Neural cell (in vitro differentiated cells): ENCODE measurements at regions not wholly inside any gene's neighbourhood (a gene's known extent, or its start where the extent isn't known, plus 50 kb on each side); places are given as distances from the start of the nearest gene placed in this dataset.

Source experiments
- H2AFZ ChIP-seq: fragments of 200-600, 300-800 bp; sonication (generic), shearing (Covaris generic); 2 replicates; pipeline ENCODE4 v1.6.0; 2014; ENCODE audit warnings: low read depth, mild to moderate bottlenecking, antibody characterized with exemption, low read length, moderate library complexity
- H3F3A ChIP-seq: fragments of 200-600 bp; shearing (Covaris generic); 2 replicates; pipeline ENCODE4 v1.6.1; 2016; ENCODE audit warnings: mild to moderate bottlenecking, moderate library complexity, mixed read lengths, antibody characterized with exemption, low read length; ENCODE audit not compliant: insufficient read depth, poor library complexity, severe bottlenecking
- H3K27ac ChIP-seq: fragments of 200-600, 300-800 bp; sonication (generic), shearing (Covaris generic); 2 replicates; pipeline ENCODE4 v1.5.1; 2014; ENCODE audit warnings: mild to moderate bottlenecking, low read length, moderate library complexity
- H3K27me3 ChIP-seq: fragments of 300-800, 200-600 bp; sonication (generic), shearing (Covaris generic); 2 replicates; pipeline ENCODE4 v1.6.0; 2014; ENCODE audit warnings: mild to moderate bottlenecking, low read depth, low read length, moderate library complexity; ENCODE audit not compliant: insufficient read depth
- H3K36me3 ChIP-seq: fragments of 300-800, 200-600 bp; sonication (generic), shearing (Covaris generic); 2 replicates; pipeline ENCODE4 v1.5.1; 2014; ENCODE audit warnings: mild to moderate bottlenecking, antibody characterized with exemption, low read length, moderate library complexity; ENCODE audit not compliant: insufficient read depth
- H3K4me2 ChIP-seq: fragments of 300-800, 200-600 bp; sonication (generic), shearing (Covaris generic); 2 replicates; pipeline ENCODE4 v1.6.0; 2014; ENCODE audit warnings: mild to moderate bottlenecking, low read length
- H3K4me3 ChIP-seq: fragments of 300-800, 200-600 bp; sonication (generic), shearing (Covaris generic); 2 replicates; pipeline ENCODE4 v1.5.1; 2014; ENCODE audit warnings: mild to moderate bottlenecking, low read length, moderate library complexity
- H3K79me2 ChIP-seq: fragments of 200-600 bp; shearing (Covaris generic); replicated peaks from 2 replicates; pipeline ENCODE4 v1.6.0; 2014; ENCODE audit warnings: mild to moderate bottlenecking, low read length, moderate library complexity; ENCODE audit not compliant: insufficient read depth
- H3K9ac ChIP-seq: fragments of 300-800, 200-600 bp; sonication (generic), shearing (Covaris generic); 2 replicates; pipeline ENCODE4 v1.6.1; 2016; ENCODE audit warnings: mild to moderate bottlenecking, low read length, mixed read lengths
- H3K9me2 ChIP-seq: fragments of 200-600 bp; shearing (Covaris generic); 2 replicates; pipeline ENCODE4 v1.6.1; 2016; ENCODE audit warnings: mild to moderate bottlenecking, low read length, mixed read lengths; ENCODE audit not compliant: insufficient read depth
- H3K9me3 ChIP-seq: fragments of 200-600, 300-800 bp; sonication (generic), shearing (Covaris generic); 2 replicates; pipeline ENCODE4 v1.6.1; 2016; ENCODE audit warnings: mild to moderate bottlenecking, mixed run types, low read length, moderate library complexity, mixed read lengths
- H4K20me1 ChIP-seq: fragments of 200-600 bp; shearing (Covaris generic); 2 replicates; pipeline ENCODE4 v1.6.1; 2016; ENCODE audit warnings: mild to moderate bottlenecking, mixed run types; ENCODE audit not compliant: insufficient read depth
- CTCF ChIP-seq: fragments of 450-650 bp; IDR thresholded peaks from 2 replicates; pipeline ENCODE4 v1.5.1; 2014; ENCODE audit warnings: antibody characterized with exemption, mild to moderate bottlenecking, moderate library complexity; ENCODE audit not compliant: poor library complexity, severe bottlenecking
- EP300 ChIP-seq: fragments of 450-650 bp; conservative IDR thresholded peaks from 2 replicates; pipeline ENCODE4 v1.6.1; 2014; ENCODE audit warnings: antibody characterized with exemption, mild to moderate bottlenecking, moderate library complexity; ENCODE audit not compliant: poor library complexity, severe bottlenecking
- EZH2 ChIP-seq: fragments of 200-600, 300-800 bp; shearing (Covaris generic), sonication (generic); IDR thresholded peaks from 2 replicates; pipeline ENCODE4 v1.6.1; 2014; ENCODE audit warnings: antibody characterized with exemption, low read length, borderline replicate concordance, mild to moderate bottlenecking; ENCODE audit not compliant: insufficient read depth, poor library complexity, severe bottlenecking
- MXI1 ChIP-seq: fragments of 450-650 bp; conservative IDR thresholded peaks from 2 replicates; pipeline ENCODE4 v1.6.1; 2014; ENCODE audit warnings: antibody characterized with exemption, mild to moderate bottlenecking; ENCODE audit not compliant: poor library complexity, severe bottlenecking
- POLR2AphosphoS5 ChIP-seq: IDR thresholded peaks from 2 replicates; pipeline ENCODE4 v1.6.1; 2012
- RAD21 ChIP-seq: fragments of 450-650 bp; conservative IDR thresholded peaks from 2 replicates; pipeline ENCODE4 v1.6.1; 2014; ENCODE audit warnings: antibody characterized with exemption, mild to moderate bottlenecking, moderate library complexity
- REST ChIP-seq: IDR thresholded peaks from 2 replicates; pipeline ENCODE4 v1.6.1; 2012; ENCODE audit warnings: borderline replicate concordance
- SMC3 ChIP-seq: fragments of 450-650 bp; conservative IDR thresholded peaks from 2 replicates; pipeline ENCODE4 v1.6.1; 2014; ENCODE audit warnings: antibody characterized with exemption, mild to moderate bottlenecking, moderate library complexity; ENCODE audit not compliant: poor library complexity
- TAF1 ChIP-seq: IDR thresholded peaks from 2 replicates; pipeline ENCODE4 v1.6.1; 2012; ENCODE audit warnings: low read depth

GRCh38 chr4:122542411-122543236 is 78.2 kb downstream of the IL21 start:
- H3K4me3 ChIP-seq = no peak overlapping the region
- H3K36me3 ChIP-seq = no peaks in the 10 kb centered on the region
- no peaks in the 10 kb centered on the region for H3K9me2 ChIP-seq
- no peak overlapping the region for H3K4me2 ChIP-seq
- no peak overlapping the region for H3K9ac ChIP-seq
- H3K9me3 ChIP-seq = no peaks in the 10 kb centered on the region
- H3K27me3 ChIP-seq = no peaks in the 10 kb centered on the region
- H3F3A ChIP-seq = no peaks in the 10 kb centered on the region
- H4K20me1 ChIP-seq = no peaks in the 10 kb centered on the region
- no peaks in the 10 kb centered on the region for H3K79me2 ChIP-seq
- TF ChIP-seq MXI1 (no peak), POLR2AphosphoS5 (no peak), REST (no peak), SMC3 (no peak), EP300 (no peak), CTCF (no peak), EZH2 (no peak), TAF1 (no peak), RAD21 (no peak)
- H3K27ac ChIP-seq = no peak overlapping the region
- H2AFZ ChIP-seq = no peak overlapping the region

GRCh38 chr4:122541996-122542395 is 78.9 kb downstream of the IL21 start:
- no peaks in the 10 kb centered on the region for H3K36me3 ChIP-seq
- H2AFZ ChIP-seq = no peak overlapping the region
- H3K27ac ChIP-seq = no peak overlapping the region
- no peak overlapping the region for H3K9ac ChIP-seq
- H3F3A ChIP-seq = no peaks in the 10 kb centered on the region
- H4K20me1 ChIP-seq = no peaks in the 10 kb centered on the region
- no peaks in the 10 kb centered on the region for H3K9me3 ChIP-seq
- TF ChIP-seq REST (no peak), MXI1 (no peak)
- no peak overlapping the region for H3K4me2 ChIP-seq
- H3K79me2 ChIP-seq = no peaks in the 10 kb centered on the region
- no peak overlapping the region for H3K4me3 ChIP-seq
- H3K9me2 ChIP-seq = no peaks in the 10 kb centered on the region
- no peaks in the 10 kb centered on the region for H3K27me3 ChIP-seq
